NCI-H460 (cell line): ENCODE measurements at regions not wholly inside any gene's neighbourhood (a gene's known extent, or its start where the extent isn't known, plus 50 kb on each side); places are given as distances from the start of the nearest gene placed in this dataset.
"Not testable (repeated sequence)": the region's sequence is repeated elsewhere in the genome, so short reads cannot be mapped to it uniquely, and the experiment has no call there.

ENCODE experiments used
- DNase-seq: peaks from one replicate; pipeline ENCODE4 v3.0.0-alpha.2; 2016; ENCODE audit warnings: low read depth; ENCODE audit errors: extremely low read depth

GRCh38 chr9:115443890-115444289 is 325.9 kb upstream of the TNC start:
- DNase-seq: no peak

- no peak for DNase-seq
Measured at GRCh38 chr9:115444959-115445358, 327.0 kb upstream of the TNC start.

- no peak for DNase-seq
Measured at GRCh38 chr9:115445655-115446054, 327.7 kb upstream of the TNC start.

GRCh38 chr9:115456515-115456914 is 338.6 kb upstream of the TNC start:
- DNase-seq: no peak

- DNase-seq: no peak
Measured at GRCh38 chr9:115461280-115461679, 343.3 kb upstream of the TNC start.

- DNase-seq: no peak
Measured at GRCh38 chr9:115462623-115463022, 344.7 kb upstream of the TNC start.

- DNase-seq: no peak
Measured at GRCh38 chr9:115466756-115467155, 348.8 kb upstream of the TNC start.

- DNase-seq: no peak
Measured at GRCh38 chr9:115469841-115470240, 351.9 kb upstream of the TNC start.

- DNase-seq: not testable (repeated sequence)
Measured at GRCh38 chr9:115473032-115473431, 355.1 kb upstream of the TNC start.

- DNase-seq: no peak
Measured at GRCh38 chr9:115481769-115482168, 363.8 kb upstream of the TNC start.

- no peak for DNase-seq
Measured at GRCh38 chr9:115482747-115483146, 364.8 kb upstream of the TNC start.

GRCh38 chr9:115492869-115493268 is 374.9 kb upstream of the TNC start:
- no peak for DNase-seq

GRCh38 chr9:115494393-115494792 is 376.4 kb upstream of the TNC start:
- DNase-seq: no peak

- DNase-seq: no peak
Measured at GRCh38 chr9:115495052-115495635, 377.2 kb upstream of the TNC start.

- DNase-seq: no peak
Measured at GRCh38 chr9:115495836-115496235, 377.9 kb upstream of the TNC start.

- DNase-seq: no peak
Measured at GRCh38 chr9:115498303-115498702, 380.3 kb upstream of the TNC start.

- no peak for DNase-seq
Measured at GRCh38 chr9:115507148-115507547, 389.2 kb upstream of the TNC start.

- DNase-seq: no peak
Measured at GRCh38 chr9:115513148-115513547, 395.2 kb upstream of the TNC start.

GRCh38 chr9:115514454-115514853 is 396.5 kb upstream of the TNC start:
- DNase-seq: no peak

- no peak for DNase-seq
Measured at GRCh38 chr9:115517335-115518075, 399.5 kb upstream of the TNC start.

- no peak for DNase-seq
Measured at GRCh38 chr9:115520646-115521045, 402.7 kb upstream of the TNC start.

GRCh38 chr9:115522912-115523311 is 405.0 kb upstream of the TNC start:
- DNase-seq: no peak
